ENCODE measurements at regions not wholly inside any gene's neighbourhood (a gene's known extent, or its start where the extent isn't known, plus 50 kb on each side); places are given as distances from the start of the nearest gene placed in this dataset.
A peak's percentile ranks its signal among the peaks of the same experiment; 100 is the strongest.
"Not testable (repeated sequence)": the region's sequence is repeated elsewhere in the genome, so short reads cannot be mapped to it uniquely, and the experiment has no call there.

- Histone ChIP-seq H3K27ac (peak overlapping the region; percentile 90 to 97 (median 94)), H3K4me1 (peaks cover 61% of the 10 kb centered on the region), H3K36me3 (replicated peaks in 1 of 2; ENCODE audit: insufficient read depth in 1 of 2, low read depth in 2 of 2) (no peaks in the 10 kb centered on the region), H3K9me3 (no peaks in the 10 kb centered on the region), H3K4me3 (peak overlapping the region; percentile 30 to 48), H3K27me3 (no peaks in the 10 kb centered on the region)
- 0 to 1% methylated on average over 14 to 49 of the region's 50 CpGs for WGBS, 2 donors
- intact Hi-C loops (cut with DNase I): no loop called here
- TF ChIP-seq CTCF (IDR thresholded peaks at IDR 0.05): peak in 2 of 7 experiments; percentile 2 to 24
- TF ChIP-seq POLR2A (IDR thresholded peaks at IDR 0.05): peak; percentile 37 to 78 (median 75)
- DNase-seq (peak; percentile 95 to 97 (median 96)), ATAC-seq (peak; percentile 87)
These were observed 131.6 kb upstream of the NIPBL start for GRCh38 chr5:36744773-36745589.

GRCh38 chr5:36747794-36748193 lies 128.8 kb upstream of the NIPBL start:
- DNase-seq; intact Hi-C loops (cut with DNase I); H3K27ac ChIP-seq; H3K36me3 ChIP-seq (replicated peaks in 1 of 2; ENCODE audit: insufficient read depth in 1 of 2, low read depth in 2 of 2); ATAC-seq; H3K27me3 ChIP-seq; H3K9me3 ChIP-seq; H3K4me3 ChIP-seq: not testable (repeated sequence)
- H3K4me1 ChIP-seq: peaks cover 33% of the 10 kb centered on the region
- 97 to 98% methylated on average over 3 of the region's 4 CpGs for WGBS, 2 donors

GRCh38 chr5:36751886-36752285 lies 124.7 kb upstream of the NIPBL start:
- no peak for DNase-seq
- WGBS, 2 donors: 92 to 100% methylated on average over 1 of the region's 1 CpG
- Histone ChIP-seq H3K4me1 (peaks cover 3% of the 10 kb centered on the region), H3K36me3 (replicated peaks in 1 of 2; ENCODE audit: insufficient read depth in 1 of 2, low read depth in 2 of 2) (no peaks in the 10 kb centered on the region), H3K27me3 (no peaks in the 10 kb centered on the region), H3K9me3 (no peaks in the 10 kb centered on the region), H3K4me3 (no peak overlapping the region), H3K27ac (no peak overlapping the region)
- ATAC-seq: no peak
- no peak for TF ChIP-seq POLR2A (IDR thresholded peaks at IDR 0.05)
- no peak for TF ChIP-seq CTCF (IDR thresholded peaks at IDR 0.05)
- intact Hi-C loops (cut with DNase I): no loop called here

- intact Hi-C loops (cut with DNase I): no loop called here
- no peak for DNase-seq
- WGBS, 2 donors: 71 to 72% methylated on average over 3 of the region's 3 CpGs
These were observed 121.2 kb upstream of the NIPBL start for GRCh38 chr5:36755342-36755741.

More at GRCh38 chr5:36755342-36755741, 121.2 kb upstream of the NIPBL start:
- Histone ChIP-seq H3K9me3 (no peaks in the 10 kb centered on the region), H3K27ac (no peak overlapping the region), H3K4me1 (no peaks in the 10 kb centered on the region), H3K36me3 (replicated peaks in 1 of 2; ENCODE audit: insufficient read depth in 1 of 2, low read depth in 2 of 2) (no peaks in the 10 kb centered on the region), H3K4me3 (no peak overlapping the region), H3K27me3 (no peaks in the 10 kb centered on the region)
- ATAC-seq: no peak
- no peak for TF ChIP-seq POLR2A (IDR thresholded peaks at IDR 0.05)
- no peak for TF ChIP-seq CTCF (IDR thresholded peaks at IDR 0.05)

All from body of pancreas (tissue), 4 donors.